ENCODE measurements at regions not wholly inside any gene's neighbourhood (a gene's known extent, or its start where the extent isn't known, plus 50 kb on each side); places are given as distances from the start of the nearest gene placed in this dataset.
A peak's percentile ranks its signal among the peaks of the same experiment; 100 is the strongest.

GRCh38 chr6:21739838-21740237 is 146.3 kb downstream of the SOX4 start:
- Histone ChIP-seq H3K36me3 (ENCODE audit: low read depth) (no peaks in the 10 kb centered on the region), H3K9me3 (no peaks in the 10 kb centered on the region), H3K4me1 (ENCODE audit: low read depth) (peaks cover 12% of the 10 kb centered on the region), H3K4me3 (no peak overlapping the region)
- DNase-seq (peak in 1 of 3 donors; percentile 6), ATAC-seq (peak; percentile 52)
- intact Hi-C loops (cut with DNase I, micrococcal nuclease), result no loop called here
- TF ChIP-seq CTCF (IDR thresholded peaks at IDR 0.05), result no peak

GRCh38 chr6:21740376-21741124 is 147.0 kb downstream of the SOX4 start:
- Histone ChIP-seq H3K9me3 (no peaks in the 10 kb centered on the region), H3K4me3 (no peak overlapping the region), H3K4me1 (ENCODE audit: low read depth) (peaks cover 12% of the 10 kb centered on the region), H3K36me3 (ENCODE audit: low read depth) (no peaks in the 10 kb centered on the region)
- no peak for TF ChIP-seq CTCF (IDR thresholded peaks at IDR 0.05)
- intact Hi-C loops (cut with DNase I, micrococcal nuclease), result no loop called here
- ATAC-seq (no peak), DNase-seq (no peak)

GRCh38 chr6:21741221-21742109 is 147.9 kb downstream of the SOX4 start:
- H3K4me3 ChIP-seq, result no peak overlapping the region
- TF ChIP-seq CTCF (IDR thresholded peaks at IDR 0.05), result no peak
- H3K4me1 ChIP-seq (ENCODE audit: low read depth), result peaks cover 12% of the 10 kb centered on the region
- H3K36me3 ChIP-seq (ENCODE audit: low read depth), result no peaks in the 10 kb centered on the region
- ATAC-seq (no peak), DNase-seq (no peak)
- no peaks in the 10 kb centered on the region for H3K9me3 ChIP-seq
- intact Hi-C loops (cut with DNase I, micrococcal nuclease), result no loop called here

GRCh38 chr6:21742238-21742660 is 148.7 kb downstream of the SOX4 start:
- H3K9me3 ChIP-seq, result no peaks in the 10 kb centered on the region
- no peak for TF ChIP-seq CTCF (IDR thresholded peaks at IDR 0.05)
- no peak overlapping the region for H3K4me3 ChIP-seq
- no peaks in the 10 kb centered on the region for H3K36me3 ChIP-seq (ENCODE audit: low read depth)
- H3K4me1 ChIP-seq (ENCODE audit: low read depth), result peaks cover 12% of the 10 kb centered on the region
- intact Hi-C loops (cut with DNase I, micrococcal nuclease), result no loop called here
- DNase-seq, result no peak
- peak; percentile 66 for ATAC-seq

- no peak for TF ChIP-seq CTCF (IDR thresholded peaks at IDR 0.05)
- no peaks in the 10 kb centered on the region for H3K36me3 ChIP-seq (ENCODE audit: low read depth)
- H3K4me1 ChIP-seq (ENCODE audit: low read depth), result peaks cover 7% of the 10 kb centered on the region
- intact Hi-C loops (cut with DNase I, micrococcal nuclease), result no loop called here
- ATAC-seq (no peak), DNase-seq (no peak)
- H3K4me3 ChIP-seq, result no peak overlapping the region
- H3K9me3 ChIP-seq, result no peaks in the 10 kb centered on the region
Measured at GRCh38 chr6:21744331-21744730, 150.8 kb downstream of the SOX4 start.
